ENCODE measurements at regions not wholly inside any gene's neighbourhood (a gene's known extent, or its start where the extent isn't known, plus 50 kb on each side); places are given as distances from the start of the nearest gene placed in this dataset.

DNA sequence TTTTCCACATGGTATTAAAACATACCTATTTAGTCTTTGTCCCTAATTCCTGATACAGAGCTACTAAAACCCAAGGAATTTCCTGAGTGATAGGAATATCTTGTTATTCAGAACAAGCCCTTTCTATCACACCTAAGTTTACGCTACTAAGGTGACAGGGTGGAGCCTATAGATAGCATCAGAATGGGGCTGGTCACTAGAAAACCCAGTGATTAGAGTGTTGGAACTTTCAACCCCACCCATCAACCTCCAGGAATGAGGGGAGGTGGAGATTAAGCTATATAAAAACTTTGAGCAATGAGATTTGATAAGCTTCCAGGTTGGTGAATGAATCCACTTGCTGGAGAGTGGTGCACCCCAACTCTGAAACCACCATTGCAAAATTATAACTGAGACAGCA lies 62.1 kb upstream of the RNU6-1 start:
- CTCF ChIA-PET, result no interaction called here
- no peak for ATAC-seq
- TF ChIP-seq EZH2phosphoT487 (IDR thresholded peaks at IDR 0.05; ENCODE audit: borderline replicate concordance, low read length), result no peak
- TF ChIP-seq EZH2 (IDR thresholded peaks at IDR 0.05; ENCODE audit: low read length, unreplicated experiment), result no peak
- TF ChIP-seq, protein P1, sequence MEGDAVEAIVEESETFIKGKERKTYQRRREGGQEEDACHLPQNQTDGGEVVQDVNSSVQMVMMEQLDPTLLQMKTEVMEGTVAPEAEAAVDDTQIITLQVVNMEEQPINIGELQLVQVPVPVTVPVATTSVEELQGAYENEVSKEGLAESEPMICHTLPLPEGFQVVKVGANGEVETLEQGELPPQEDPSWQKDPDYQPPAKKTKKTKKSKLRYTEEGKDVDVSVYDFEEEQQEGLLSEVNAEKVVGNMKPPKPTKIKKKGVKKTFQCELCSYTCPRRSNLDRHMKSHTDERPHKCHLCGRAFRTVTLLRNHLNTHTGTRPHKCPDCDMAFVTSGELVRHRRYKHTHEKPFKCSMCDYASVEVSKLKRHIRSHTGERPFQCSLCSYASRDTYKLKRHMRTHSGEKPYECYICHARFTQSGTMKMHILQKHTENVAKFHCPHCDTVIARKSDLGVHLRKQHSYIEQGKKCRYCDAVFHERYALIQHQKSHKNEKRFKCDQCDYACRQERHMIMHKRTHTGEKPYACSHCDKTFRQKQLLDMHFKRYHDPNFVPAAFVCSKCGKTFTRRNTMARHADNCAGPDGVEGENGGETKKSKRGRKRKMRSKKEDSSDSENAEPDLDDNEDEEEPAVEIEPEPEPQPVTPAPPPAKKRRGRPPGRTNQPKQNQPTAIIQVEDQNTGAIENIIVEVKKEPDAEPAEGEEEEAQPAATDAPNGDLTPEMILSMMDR (conservative IDR thresholded peaks at IDR 0.05; ENCODE audit: low read depth, low read length), result no peak
- Histone ChIP-seq H2AFZ (ENCODE audit: low read length) (no peak overlapping the region), H3K4me3 (ENCODE audit: low read length) (no peak overlapping the region), H3K9me2 (replicated peaks; ENCODE audit: low read length) (no peaks in the 10 kb centered on the region), H3K79me2 (ENCODE audit: low read length) (no peaks in the 10 kb centered on the region), H3K27ac (ENCODE audit: low read length) (no peak overlapping the region), H3K4me2 (ENCODE audit: low read length) (no peak overlapping the region), H4K20me1 (ENCODE audit: low read length) (no peaks in the 10 kb centered on the region), H3K36me3 (ENCODE audit: low read depth, low read length) (no peaks in the 10 kb centered on the region), H3K9me3 (ENCODE audit: low read length) (no peaks in the 10 kb centered on the region), H3F3A (ENCODE audit: low read length, unreplicated experiment) (no peaks in the 10 kb centered on the region), H3K27me3 (ENCODE audit: low read length) (no peaks in the 10 kb centered on the region), H3K9ac (ENCODE audit: low read length) (no peak overlapping the region), H3K4me1 (ENCODE audit: insufficient read depth, low read length) (no peaks in the 10 kb centered on the region)
- POLR2A ChIA-PET (ENCODE audit: unreplicated experiment), result no interaction called here
- no TSS peak for BruUV-seq (replicated peaks)
- no peak for DNase-seq
- intact Hi-C loops (cut with micrococcal nuclease), result no loop called here

- no peak overlapping the region for H3K27ac ChIP-seq (ENCODE audit: low read length)
- ChIA-PET POLR2A (ENCODE audit: unreplicated experiment) (no interaction called here), CTCF (no interaction called here)
- H2AFZ ChIP-seq (ENCODE audit: low read length), result no peak overlapping the region
- no peak overlapping the region for H3K4me2 ChIP-seq (ENCODE audit: low read length)
- H3K4me1 ChIP-seq (ENCODE audit: insufficient read depth, low read length), result no peaks in the 10 kb centered on the region
- H4K20me1 ChIP-seq (ENCODE audit: low read length), result no peaks in the 10 kb centered on the region
- H3K9me2 ChIP-seq (replicated peaks; ENCODE audit: low read length), result no peaks in the 10 kb centered on the region
- DNase-seq (no peak), ATAC-seq (no peak)
- no peaks in the 10 kb centered on the region for H3K79me2 ChIP-seq (ENCODE audit: low read length)
- H3F3A ChIP-seq (ENCODE audit: low read length, unreplicated experiment), result no peaks in the 10 kb centered on the region
- no peaks in the 10 kb centered on the region for H3K27me3 ChIP-seq (ENCODE audit: low read length)
- intact Hi-C loops (cut with micrococcal nuclease), result no loop called here
- no peaks in the 10 kb centered on the region for H3K9me3 ChIP-seq (ENCODE audit: low read length)
- TF ChIP-seq EZH2phosphoT487 (IDR thresholded peaks at IDR 0.05; ENCODE audit: borderline replicate concordance, low read length) (no peak), EZH2 (IDR thresholded peaks at IDR 0.05; ENCODE audit: low read length, unreplicated experiment) (no peak)
- TF ChIP-seq, protein P1 (conservative IDR thresholded peaks at IDR 0.05; ENCODE audit: low read depth, low read length), result no peak
- H3K4me3 ChIP-seq (ENCODE audit: low read length), result no peak overlapping the region
- H3K9ac ChIP-seq (ENCODE audit: low read length), result no peak overlapping the region
- BruUV-seq (replicated peaks), result no TSS peak
- H3K36me3 ChIP-seq (ENCODE audit: low read depth, low read length), result no peaks in the 10 kb centered on the region
These were observed 62.7 kb upstream of the RNU6-1 start for GRCh38 chr15:67902579-67903009.

- Histone ChIP-seq H3K27me3 (ENCODE audit: low read length) (no peaks in the 10 kb centered on the region), H2AFZ (ENCODE audit: low read length) (no peak overlapping the region), H3K9me2 (replicated peaks; ENCODE audit: low read length) (no peaks in the 10 kb centered on the region), H4K20me1 (ENCODE audit: low read length) (no peaks in the 10 kb centered on the region), H3F3A (ENCODE audit: low read length, unreplicated experiment) (no peaks in the 10 kb centered on the region), H3K36me3 (ENCODE audit: low read depth, low read length) (no peaks in the 10 kb centered on the region), H3K4me1 (ENCODE audit: insufficient read depth, low read length) (no peaks in the 10 kb centered on the region), H3K9me3 (ENCODE audit: low read length) (no peaks in the 10 kb centered on the region), H3K4me3 (ENCODE audit: low read length) (no peak overlapping the region), H3K79me2 (ENCODE audit: low read length) (no peaks in the 10 kb centered on the region), H3K9ac (ENCODE audit: low read length) (no peak overlapping the region), H3K4me2 (ENCODE audit: low read length) (no peak overlapping the region), H3K27ac (ENCODE audit: low read length) (no peak overlapping the region)
- intact Hi-C loops (cut with micrococcal nuclease), result no loop called here
- POLR2A ChIA-PET (ENCODE audit: unreplicated experiment), result no interaction called here
- no TSS peak for BruUV-seq (replicated peaks)
- CTCF ChIA-PET, result no interaction called here
- ATAC-seq (no peak), DNase-seq (no peak)
- TF ChIP-seq, protein P1 (conservative IDR thresholded peaks at IDR 0.05; ENCODE audit: low read depth, low read length), result no peak
- no peak for TF ChIP-seq EZH2 (IDR thresholded peaks at IDR 0.05; ENCODE audit: low read length, unreplicated experiment)
- TF ChIP-seq EZH2phosphoT487 (IDR thresholded peaks at IDR 0.05; ENCODE audit: borderline replicate concordance, low read length), result no peak
These were observed 63.9 kb upstream of the RNU6-1 start for GRCh38 chr15:67903708-67904107.
